ENCODE measurements at regions not wholly inside any gene's neighbourhood (a gene's known extent, or its start where the extent isn't known, plus 50 kb on each side); places are given as distances from the start of the nearest gene placed in this dataset.

DNA sequence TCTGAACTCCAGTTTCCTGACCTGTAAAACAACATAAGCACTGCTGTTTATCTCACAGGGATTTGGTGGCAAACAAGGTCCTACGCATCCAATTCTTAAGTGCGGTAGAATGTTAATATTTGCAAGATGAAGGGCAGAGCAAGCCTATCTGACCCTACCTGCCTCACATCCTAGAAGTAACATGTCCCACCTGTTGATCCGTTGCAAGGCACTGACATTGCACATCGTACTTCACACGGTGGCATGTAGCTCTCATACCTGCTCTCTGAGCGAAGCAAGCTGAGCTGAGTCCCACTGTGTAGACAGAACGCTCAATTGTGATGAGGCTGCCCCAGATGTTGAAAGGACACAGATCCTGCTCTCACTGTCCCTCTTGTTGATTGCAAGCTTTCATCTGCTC, 154.7 kb upstream of the PDE10A start (continued):
- no peak for TF ChIP-seq CTCF (conservative IDR thresholded peaks at IDR 0.05; ENCODE audit: low read depth in 2 of 2)

DNA sequence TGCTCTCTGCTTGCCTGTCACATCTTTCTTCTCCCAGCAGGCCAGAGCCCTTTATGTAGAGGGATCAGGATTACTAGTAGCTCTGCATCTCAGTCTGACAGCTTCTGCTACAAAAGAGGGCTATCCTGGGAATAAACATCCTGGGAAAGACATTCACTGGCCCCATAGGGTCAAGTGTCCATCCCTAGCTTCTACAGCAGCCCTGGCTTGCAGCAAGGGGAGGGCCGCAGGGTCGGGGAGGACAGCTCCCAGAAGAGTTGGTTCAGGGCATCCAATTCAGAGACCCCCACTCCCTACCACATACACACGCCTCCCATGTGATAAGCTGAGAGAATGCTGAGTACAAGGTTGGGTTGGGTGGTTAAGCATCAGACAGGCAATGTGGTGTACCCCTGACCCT, 154.1 kb upstream of the PDE10A start:
- H2AFZ ChIP-seq: no peak overlapping the region
- no peaks in the 10 kb centered on the region for H3K79me2 ChIP-seq (replicated peaks; ENCODE audit: insufficient read depth)
- H3F3A ChIP-seq (replicated peaks; ENCODE audit: low read depth): no peaks in the 10 kb centered on the region
- no peaks in the 10 kb centered on the region for H3K36me3 Mint-ChIP-seq (ENCODE audit: low read depth)
- H3K27me3 Mint-ChIP-seq (ENCODE audit: insufficient read depth, low read depth, poor library complexity): peaks cover 12% of the 10 kb centered on the region
- no peaks in the 10 kb centered on the region for H4K20me1 ChIP-seq (replicated peaks; ENCODE audit: insufficient read depth)
- H3K27me3 ChIP-seq (ENCODE audit: insufficient read depth): no peaks in the 10 kb centered on the region
- H3K4me1 ChIP-seq (ENCODE audit: insufficient read depth): peaks cover 35% of the 10 kb centered on the region
- no peak overlapping the region for H3K27ac ChIP-seq (ENCODE audit: low read depth)
- H3K4me2 ChIP-seq: no peak overlapping the region; the same call in 1 of the 2 replicates
- no peaks in the 10 kb centered on the region for H3K36me3 ChIP-seq (ENCODE audit: insufficient read depth)
- ATAC-seq (no peak), DNase-seq (ENCODE audit: low spot score) (no peak)
- no peak overlapping the region for H3K4me3 ChIP-seq
- peaks cover 45% of the 10 kb centered on the region for H3K4me1 Mint-ChIP-seq
- no peaks in the 10 kb centered on the region for H3K9me2 ChIP-seq (ENCODE audit: insufficient read depth)
- H3K27ac Mint-ChIP-seq: no peak overlapping the region
- no peak overlapping the region for H3K4me3 Mint-ChIP-seq
- H3K9me3 Mint-ChIP-seq: no peaks in the 10 kb centered on the region
- TF ChIP-seq EZH2 (IDR thresholded peaks at IDR 0.05; ENCODE audit: low read depth, unreplicated experiment): no peak

DNA sequence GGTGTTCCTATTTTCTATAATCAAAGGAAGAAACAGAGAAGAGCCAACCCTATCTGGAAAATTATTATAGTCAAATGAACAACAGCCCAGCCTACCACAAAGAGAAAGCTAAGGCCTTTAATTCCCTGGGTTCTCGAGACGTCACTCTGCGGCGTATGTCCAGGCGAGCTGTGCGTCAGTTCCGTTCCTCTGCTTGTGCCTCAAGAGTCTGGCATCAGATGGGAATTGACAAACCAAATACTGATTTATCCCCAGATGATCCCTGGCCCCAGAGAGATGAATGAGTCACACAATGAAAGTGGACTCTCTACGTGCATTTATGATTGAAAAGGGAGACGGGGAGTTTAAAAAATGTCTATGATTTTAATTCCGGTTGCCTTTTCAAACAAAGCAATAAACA, 151.6 kb upstream of the PDE10A start:
- Histone ChIP-seq H3K4me3 (no peak overlapping the region), H3K4me2 (no peak overlapping the region), H3K27ac (ENCODE audit: low read depth) (no peak overlapping the region), H3K79me2 (replicated peaks; ENCODE audit: insufficient read depth) (no peaks in the 10 kb centered on the region), H3F3A (replicated peaks; ENCODE audit: low read depth) (no peaks in the 10 kb centered on the region), H3K27me3 (ENCODE audit: insufficient read depth) (no peaks in the 10 kb centered on the region), H2AFZ (no peak overlapping the region), H4K20me1 (replicated peaks; ENCODE audit: insufficient read depth) (no peaks in the 10 kb centered on the region), H3K36me3 (ENCODE audit: insufficient read depth) (no peaks in the 10 kb centered on the region), H3K9me2 (ENCODE audit: insufficient read depth) (no peaks in the 10 kb centered on the region), H3K4me1 (ENCODE audit: insufficient read depth) (peaks cover 23% of the 10 kb centered on the region)
- Mint-ChIP-seq H3K36me3 (ENCODE audit: low read depth) (no peaks in the 10 kb centered on the region; the same call in 2 of the 3 replicates), H3K4me3 (no peak overlapping the region), H3K27me3 (ENCODE audit: insufficient read depth, low read depth, poor library complexity) (peaks cover 12% of the 10 kb centered on the region), H3K27ac (no peak overlapping the region), H3K9me3 (peaks cover 6% of the 10 kb centered on the region; the same call in 2 of the 3 replicates), H3K4me1 (peaks cover 30% of the 10 kb centered on the region)
- no peak for DNase-seq (ENCODE audit: low spot score)
- TF ChIP-seq ZNF114 (CRISPR knock-in tag; IDR thresholded peaks at IDR 0.05) (no peak), POLR2AphosphoS5 (IDR thresholded peaks at IDR 0.05; ENCODE audit: low read depth) (no peak), EZH2 (IDR thresholded peaks at IDR 0.05; ENCODE audit: low read depth, unreplicated experiment) (no peak), JUNB (IDR thresholded peaks at IDR 0.05; ENCODE audit: unreplicated experiment) (no peak), CTCF (conservative IDR thresholded peaks at IDR 0.05; ENCODE audit: low read depth in 2 of 2) (no peak)
- TF ChIP-seq, protein P1, sequence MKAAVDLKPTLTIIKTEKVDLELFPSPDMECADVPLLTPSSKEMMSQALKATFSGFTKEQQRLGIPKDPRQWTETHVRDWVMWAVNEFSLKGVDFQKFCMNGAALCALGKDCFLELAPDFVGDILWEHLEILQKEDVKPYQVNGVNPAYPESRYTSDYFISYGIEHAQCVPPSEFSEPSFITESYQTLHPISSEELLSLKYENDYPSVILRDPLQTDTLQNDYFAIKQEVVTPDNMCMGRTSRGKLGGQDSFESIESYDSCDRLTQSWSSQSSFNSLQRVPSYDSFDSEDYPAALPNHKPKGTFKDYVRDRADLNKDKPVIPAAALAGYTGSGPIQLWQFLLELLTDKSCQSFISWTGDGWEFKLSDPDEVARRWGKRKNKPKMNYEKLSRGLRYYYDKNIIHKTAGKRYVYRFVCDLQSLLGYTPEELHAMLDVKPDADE (IDR thresholded peaks at IDR 0.05): no peak
- TF ChIP-seq, protein P2, sequence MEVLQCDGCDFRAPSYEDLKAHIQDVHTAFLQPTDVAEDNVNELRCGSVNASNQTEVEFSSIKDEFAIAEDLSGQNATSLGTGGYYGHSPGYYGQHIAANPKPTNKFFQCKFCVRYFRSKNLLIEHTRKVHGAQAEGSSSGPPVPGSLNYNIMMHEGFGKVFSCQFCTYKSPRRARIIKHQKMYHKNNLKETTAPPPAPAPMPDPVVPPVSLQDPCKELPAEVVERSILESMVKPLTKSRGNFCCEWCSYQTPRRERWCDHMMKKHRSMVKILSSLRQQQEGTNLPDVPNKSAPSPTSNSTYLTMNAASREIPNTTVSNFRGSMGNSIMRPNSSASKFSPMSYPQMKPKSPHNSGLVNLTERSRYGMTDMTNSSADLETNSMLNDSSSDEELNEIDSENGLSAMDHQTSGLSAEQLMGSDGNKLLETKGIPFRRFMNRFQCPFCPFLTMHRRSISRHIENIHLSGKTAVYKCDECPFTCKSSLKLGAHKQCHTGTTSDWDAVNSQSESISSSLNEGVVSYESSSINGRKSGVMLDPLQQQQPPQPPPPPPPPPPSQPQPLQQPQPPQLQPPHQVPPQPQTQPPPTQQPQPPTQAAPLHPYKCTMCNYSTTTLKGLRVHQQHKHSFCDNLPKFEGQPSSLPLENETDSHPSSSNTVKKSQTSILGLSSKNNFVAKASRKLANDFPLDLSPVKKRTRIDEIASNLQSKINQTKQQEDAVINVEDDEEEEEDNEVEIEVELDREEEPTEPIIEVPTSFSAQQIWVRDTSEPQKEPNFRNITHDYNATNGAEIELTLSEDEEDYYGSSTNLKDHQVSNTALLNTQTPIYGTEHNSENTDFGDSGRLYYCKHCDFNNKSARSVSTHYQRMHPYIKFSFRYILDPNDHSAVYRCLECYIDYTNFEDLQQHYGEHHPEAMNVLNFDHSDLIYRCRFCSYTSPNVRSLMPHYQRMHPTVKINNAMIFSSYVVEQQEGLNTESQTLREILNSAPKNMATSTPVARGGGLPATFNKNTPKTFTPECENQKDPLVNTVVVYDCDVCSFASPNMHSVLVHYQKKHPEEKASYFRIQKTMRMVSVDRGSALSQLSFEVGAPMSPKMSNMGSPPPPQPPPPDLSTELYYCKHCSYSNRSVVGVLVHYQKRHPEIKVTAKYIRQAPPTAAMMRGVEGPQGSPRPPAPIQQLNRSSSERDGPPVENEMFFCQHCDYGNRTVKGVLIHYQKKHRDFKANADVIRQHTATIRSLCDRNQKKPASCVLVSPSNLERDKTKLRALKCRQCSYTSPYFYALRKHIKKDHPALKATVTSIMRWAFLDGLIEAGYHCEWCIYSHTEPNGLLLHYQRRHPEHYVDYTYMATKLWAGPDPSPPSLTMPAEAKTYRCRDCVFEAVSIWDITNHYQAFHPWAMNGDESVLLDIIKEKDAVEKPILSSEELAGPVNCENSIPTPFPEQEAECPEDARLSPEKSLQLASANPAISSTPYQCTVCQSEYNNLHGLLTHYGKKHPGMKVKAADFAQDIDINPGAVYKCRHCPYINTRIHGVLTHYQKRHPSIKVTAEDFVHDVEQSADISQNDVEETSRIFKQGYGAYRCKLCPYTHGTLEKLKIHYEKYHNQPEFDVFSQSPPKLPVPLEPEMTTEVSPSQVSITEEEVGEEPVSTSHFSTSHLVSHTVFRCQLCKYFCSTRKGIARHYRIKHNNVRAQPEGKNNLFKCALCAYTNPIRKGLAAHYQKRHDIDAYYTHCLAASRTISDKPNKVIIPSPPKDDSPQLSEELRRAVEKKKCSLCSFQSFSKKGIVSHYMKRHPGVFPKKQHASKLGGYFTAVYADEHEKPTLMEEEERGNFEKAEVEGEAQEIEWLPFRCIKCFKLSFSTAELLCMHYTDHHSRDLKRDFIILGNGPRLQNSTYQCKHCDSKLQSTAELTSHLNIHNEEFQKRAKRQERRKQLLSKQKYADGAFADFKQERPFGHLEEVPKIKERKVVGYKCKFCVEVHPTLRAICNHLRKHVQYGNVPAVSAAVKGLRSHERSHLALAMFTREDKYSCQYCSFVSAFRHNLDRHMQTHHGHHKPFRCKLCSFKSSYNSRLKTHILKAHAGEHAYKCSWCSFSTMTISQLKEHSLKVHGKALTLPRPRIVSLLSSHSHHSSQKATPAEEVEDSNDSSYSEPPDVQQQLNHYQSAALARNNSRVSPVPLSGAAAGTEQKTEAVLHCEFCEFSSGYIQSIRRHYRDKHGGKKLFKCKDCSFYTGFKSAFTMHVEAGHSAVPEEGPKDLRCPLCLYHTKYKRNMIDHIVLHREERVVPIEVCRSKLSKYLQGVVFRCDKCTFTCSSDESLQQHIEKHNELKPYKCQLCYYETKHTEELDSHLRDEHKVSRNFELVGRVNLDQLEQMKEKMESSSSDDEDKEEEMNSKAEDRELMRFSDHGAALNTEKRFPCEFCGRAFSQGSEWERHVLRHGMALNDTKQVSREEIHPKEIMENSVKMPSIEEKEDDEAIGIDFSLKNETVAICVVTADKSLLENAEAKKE (CRISPR knock-in tag; IDR thresholded peaks at IDR 0.05): no peak
- ATAC-seq: no peak

Measured in GM23338 (cell line).